Activated T-cell treated with anti-CD3 and anti-CD28 coated beads, Interleukin-2, amount 50 U/mL, for 4 hours (primary cell): ENCODE measurements at regions not wholly inside any gene's neighbourhood (a gene's known extent, or its start where the extent isn't known, plus 50 kb on each side); places are given as distances from the start of the nearest gene placed in this dataset.

ENCODE experiments used
- ATAC-seq, 2 donors: fragments of 200-7000 bp; cut with Tn5 transposase; one replicate each; pipeline ENCODE4 v1.10.0; 2021
- DNase-seq: peaks from one replicate; pipeline ENCODE4 v3.0.0-alpha.2; 2020
- H3K27me3 Mint-ChIP-seq: one replicate; pipeline ENCODE4 v1.8.0; 2021; ENCODE audit warnings: low read depth, mixed read lengths
- H3K36me3 Mint-ChIP-seq: one replicate; pipeline ENCODE4 v1.8.0; 2022; ENCODE audit warnings: mixed read lengths; ENCODE audit not compliant: insufficient read depth
- H3K4me1 Mint-ChIP-seq: one replicate; pipeline ENCODE4 v1.8.0; 2021; ENCODE audit warnings: low read depth, mixed read lengths
- H3K4me3 Mint-ChIP-seq: one replicate; pipeline ENCODE4 v1.8.0; 2021; ENCODE audit warnings: mild to moderate bottlenecking, moderate library complexity, mixed read lengths
- H3K9me3 Mint-ChIP-seq: one replicate; pipeline ENCODE4 v1.8.0; 2021; ENCODE audit warnings: mixed read lengths

DNA sequence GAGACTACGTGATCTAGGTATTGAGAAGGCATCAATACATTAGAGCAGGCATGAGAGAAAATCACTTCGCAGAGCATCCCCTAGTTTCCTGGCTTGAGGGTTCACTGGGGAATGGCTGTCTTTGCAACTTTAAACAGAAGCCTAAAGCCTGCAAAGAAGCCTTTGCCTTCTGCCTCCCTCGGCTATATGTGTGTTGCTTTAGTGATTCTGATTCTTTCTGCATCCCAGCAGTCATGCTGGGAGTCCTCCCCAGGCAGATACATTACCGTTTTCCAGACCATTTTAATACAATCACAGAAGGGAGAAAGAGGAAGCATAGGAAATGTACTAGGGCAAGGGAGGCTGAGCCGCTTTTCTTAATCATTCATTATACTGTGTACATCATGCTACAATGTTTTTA lies 773.2 kb upstream of the LRRC4C start:
- DNase-seq = no peak
- Mint-ChIP-seq H3K36me3 (no peaks in the 10 kb centered on the region), H3K27me3 (no peaks in the 10 kb centered on the region), H3K9me3 (peaks cover 4% of the 10 kb centered on the region), H3K4me3 (no peak overlapping the region), H3K4me1 (no peaks in the 10 kb centered on the region)
- ATAC-seq = no peak

DNA sequence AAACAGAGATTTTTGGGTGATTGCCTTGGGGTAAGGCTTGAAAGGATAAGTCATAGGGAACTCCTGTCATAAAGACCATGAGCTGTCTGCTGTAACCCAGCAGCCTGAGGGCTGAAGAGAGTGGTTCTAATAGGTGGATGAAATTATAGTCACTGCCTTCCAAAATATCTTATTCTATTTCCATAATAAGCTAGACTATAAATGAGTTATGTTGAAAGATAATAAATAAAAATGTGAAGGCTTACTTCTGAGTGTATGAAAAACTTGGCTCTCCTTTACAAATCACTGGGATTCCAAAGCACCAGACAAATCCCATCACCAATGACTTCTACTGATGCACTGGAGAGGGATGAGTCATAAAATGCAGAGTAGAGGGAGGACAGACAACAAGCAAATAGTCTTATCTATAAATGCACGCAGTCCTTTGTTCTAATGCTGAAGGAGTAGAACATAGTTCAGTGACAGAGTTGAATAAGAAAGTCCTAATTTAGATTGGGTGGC lies 775.0 kb upstream of the LRRC4C start:
- Mint-ChIP-seq H3K27me3 (no peaks in the 10 kb centered on the region), H3K36me3 (no peaks in the 10 kb centered on the region), H3K4me3 (no peak overlapping the region), H3K4me1 (no peaks in the 10 kb centered on the region), H3K9me3 (peaks cover 7% of the 10 kb centered on the region)
- DNase-seq (no peak), ATAC-seq (no peak)

DNA sequence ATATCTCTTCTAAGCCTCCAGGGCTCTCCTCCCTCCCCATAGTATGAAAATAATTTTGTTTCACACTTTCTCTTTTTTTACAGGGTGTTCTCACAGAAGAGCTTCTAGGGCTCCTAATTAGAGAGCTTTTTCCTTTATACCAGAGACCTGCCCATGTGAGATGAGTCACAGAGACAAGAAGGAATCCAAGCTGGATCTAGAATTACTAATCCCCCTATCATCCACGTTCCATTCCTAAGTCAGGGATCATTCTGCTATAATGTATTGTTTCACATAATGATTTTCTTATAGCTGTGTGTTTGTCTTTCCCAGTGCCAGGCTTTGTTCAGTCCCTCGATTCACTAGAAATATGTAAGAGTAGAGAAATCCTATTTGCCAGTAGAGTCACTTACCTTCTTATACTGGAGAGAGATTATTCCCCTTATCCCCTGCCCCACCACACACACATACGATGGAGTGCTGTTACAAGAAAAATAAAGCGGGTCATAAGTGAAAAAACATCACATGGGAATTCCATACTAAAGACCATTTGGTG lies 778.3 kb upstream of the LRRC4C start:
- ATAC-seq (no peak), DNase-seq (no peak)
- Mint-ChIP-seq H3K36me3 (no peaks in the 10 kb centered on the region), H3K9me3 (peaks cover 7% of the 10 kb centered on the region), H3K27me3 (no peaks in the 10 kb centered on the region), H3K4me1 (no peaks in the 10 kb centered on the region), H3K4me3 (no peak overlapping the region)

DNA sequence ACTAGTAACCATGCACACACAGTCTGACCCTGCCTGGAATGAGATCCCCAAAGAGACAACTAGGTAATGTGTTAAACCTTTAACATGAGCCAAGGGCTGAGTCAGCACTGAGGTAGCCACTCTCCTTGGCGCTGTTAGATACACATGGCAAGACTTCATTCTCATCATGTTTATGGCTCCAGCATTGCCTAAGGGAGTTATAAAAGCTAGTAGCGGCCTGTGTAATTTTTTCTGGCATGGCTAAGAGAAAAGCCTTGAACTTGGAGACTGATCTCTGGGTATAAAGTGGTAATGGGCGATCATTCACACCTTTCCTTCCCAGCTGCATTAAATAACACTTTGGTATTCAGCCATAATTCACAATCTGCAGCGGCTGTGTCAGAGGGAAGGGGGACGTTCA lies 779.7 kb upstream of the LRRC4C start:
- no peak overlapping the region for H3K4me3 Mint-ChIP-seq
- no peak for ATAC-seq
- H3K9me3 Mint-ChIP-seq = peaks cover 7% of the 10 kb centered on the region
- no peak for DNase-seq
- H3K36me3 Mint-ChIP-seq = no peaks in the 10 kb centered on the region
- no peaks in the 10 kb centered on the region for H3K27me3 Mint-ChIP-seq
- H3K4me1 Mint-ChIP-seq = no peaks in the 10 kb centered on the region

DNA sequence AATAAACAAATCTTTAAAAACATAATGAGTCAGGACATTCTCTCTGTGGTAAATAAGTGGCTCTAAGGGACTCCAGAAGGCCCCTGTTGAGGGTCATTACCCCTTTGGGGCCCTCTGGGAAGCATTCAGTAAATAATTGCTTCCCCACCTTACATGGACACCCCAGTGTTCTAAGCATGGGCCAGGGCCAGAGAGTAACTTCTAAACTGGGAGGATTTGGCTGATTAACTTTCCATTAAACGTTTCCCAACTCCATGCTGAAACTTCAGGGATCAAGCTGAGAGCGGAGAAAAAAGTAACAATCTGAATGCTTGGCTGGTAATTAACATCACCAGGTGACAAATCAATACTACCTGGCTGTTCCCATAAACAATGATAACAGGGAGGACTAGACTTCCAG lies 783.9 kb upstream of the LRRC4C start:
- H3K36me3 Mint-ChIP-seq = no peaks in the 10 kb centered on the region
- DNase-seq (no peak), ATAC-seq (no peak)
- no peaks in the 10 kb centered on the region for H3K27me3 Mint-ChIP-seq
- H3K9me3 Mint-ChIP-seq = peaks cover 6% of the 10 kb centered on the region
- H3K4me1 Mint-ChIP-seq = no peaks in the 10 kb centered on the region
- no peak overlapping the region for H3K4me3 Mint-ChIP-seq

DNA sequence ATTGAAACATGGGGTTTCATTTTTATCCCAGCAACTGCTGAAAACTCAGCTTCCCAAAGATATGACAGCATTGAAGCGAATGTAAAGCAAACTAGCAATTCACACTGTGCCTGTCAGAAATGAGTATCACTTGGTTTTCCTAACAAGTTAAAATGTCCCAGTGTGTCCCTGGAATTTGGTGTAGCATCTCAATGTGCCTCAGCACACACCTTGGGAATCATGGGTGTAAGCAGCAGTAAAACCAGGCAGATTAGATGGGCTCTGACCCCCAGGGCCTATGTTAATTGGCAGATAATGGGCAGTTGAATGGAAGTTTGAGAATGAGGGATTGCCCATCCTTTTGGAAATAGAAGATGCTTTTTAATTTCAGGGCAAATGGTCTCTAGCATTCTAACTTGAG lies 784.9 kb upstream of the LRRC4C start:
- H3K4me1 Mint-ChIP-seq = no peaks in the 10 kb centered on the region
- no peak overlapping the region for H3K4me3 Mint-ChIP-seq
- H3K9me3 Mint-ChIP-seq = peaks cover 3% of the 10 kb centered on the region
- no peaks in the 10 kb centered on the region for H3K36me3 Mint-ChIP-seq
- ATAC-seq = no peak
- DNase-seq = no peak
- H3K27me3 Mint-ChIP-seq = no peaks in the 10 kb centered on the region

DNA sequence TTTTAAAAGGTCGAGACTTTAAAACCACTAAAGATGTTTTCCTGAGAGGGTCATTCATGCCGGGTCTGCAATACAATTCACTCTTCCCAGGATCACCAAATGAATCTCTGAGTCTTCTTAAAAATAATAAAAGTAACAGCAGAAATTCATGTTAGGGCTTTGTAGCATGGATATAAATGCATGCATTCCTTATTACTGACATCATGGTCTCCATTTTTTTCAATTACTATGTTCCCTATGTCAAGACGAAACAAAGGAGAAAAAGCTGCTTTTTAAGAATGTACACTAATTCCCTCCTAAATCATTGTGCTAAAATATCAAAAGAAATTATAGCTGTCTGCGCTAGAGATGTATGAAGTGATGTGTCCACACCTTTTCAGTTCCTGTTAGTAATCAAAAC lies 789.9 kb upstream of the LRRC4C start:
- H3K4me1 Mint-ChIP-seq = no peaks in the 10 kb centered on the region
- ATAC-seq = no peak

DNA sequence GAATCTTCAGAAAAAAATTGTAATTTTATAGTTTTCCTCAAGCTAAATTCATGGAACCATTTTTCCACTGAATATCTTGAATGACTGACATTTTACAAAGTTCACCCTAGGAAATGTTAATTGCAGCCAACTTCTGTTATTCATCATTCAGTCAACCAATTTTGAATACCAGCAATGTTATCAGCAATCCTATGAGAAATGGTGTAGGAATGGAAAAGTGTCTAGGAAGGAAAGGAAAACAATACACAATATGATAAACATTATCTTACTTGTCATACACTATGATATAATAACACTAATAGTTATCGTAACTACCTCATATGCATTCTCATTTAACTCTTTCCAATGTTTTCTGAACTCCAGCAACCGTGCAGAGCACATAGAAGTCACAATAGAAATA lies 790.5 kb upstream of the LRRC4C start:
- Mint-ChIP-seq H3K36me3 (no peaks in the 10 kb centered on the region), H3K4me3 (no peak overlapping the region), H3K4me1 (no peaks in the 10 kb centered on the region), H3K9me3 (peaks cover 4% of the 10 kb centered on the region), H3K27me3 (no peaks in the 10 kb centered on the region)
- ATAC-seq = no peak
- no peak for DNase-seq

More for the DNA sequence above, 789.9 kb upstream of the LRRC4C start:
- Mint-ChIP-seq H3K9me3 (peaks cover 6% of the 10 kb centered on the region), H3K27me3 (no peaks in the 10 kb centered on the region), H3K4me3 (no peak overlapping the region), H3K36me3 (no peaks in the 10 kb centered on the region)
- DNase-seq = no peak

DNA sequence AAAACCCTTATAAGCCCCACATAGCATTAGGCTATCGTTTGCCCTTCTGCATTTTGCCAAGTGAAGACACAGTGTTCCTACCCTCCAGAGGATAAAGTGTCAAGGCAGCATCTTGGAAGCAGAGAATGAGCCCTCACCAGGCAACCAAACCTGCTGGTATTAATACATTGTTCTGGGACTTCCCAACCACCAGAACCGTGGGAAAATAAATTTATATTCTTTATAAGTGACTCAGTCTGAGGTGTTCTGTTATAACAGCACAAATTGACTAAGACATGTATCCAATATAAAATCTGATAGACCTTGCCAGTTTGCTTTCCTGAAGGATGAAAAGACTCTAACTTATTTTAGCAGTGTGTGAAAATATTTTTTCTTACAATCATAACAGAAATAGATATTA lies 792.5 kb upstream of the LRRC4C start:
- no peaks in the 10 kb centered on the region for H3K27me3 Mint-ChIP-seq
- ATAC-seq (no peak), DNase-seq (no peak)
- H3K4me3 Mint-ChIP-seq = no peak overlapping the region
- no peaks in the 10 kb centered on the region for H3K36me3 Mint-ChIP-seq
- peaks cover 9% of the 10 kb centered on the region for H3K9me3 Mint-ChIP-seq
- no peaks in the 10 kb centered on the region for H3K4me1 Mint-ChIP-seq

DNA sequence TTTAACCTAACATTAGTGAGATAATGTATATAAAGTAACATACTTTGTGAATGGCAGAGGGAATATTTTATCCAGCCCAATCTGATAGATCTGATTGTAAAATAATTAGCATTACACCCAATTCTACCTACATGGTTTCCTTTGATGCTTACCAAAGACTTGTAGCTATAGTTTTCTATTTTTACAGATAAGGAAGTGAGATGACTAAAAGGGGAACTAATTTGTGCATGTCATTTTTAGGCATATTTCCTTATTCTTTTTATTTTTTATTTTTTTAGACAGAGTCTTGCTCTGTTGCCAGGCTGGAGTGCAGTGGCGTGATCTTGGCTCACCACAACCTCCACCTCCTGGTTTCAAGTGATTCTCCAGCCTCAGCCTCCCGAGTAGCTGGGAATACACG lies 793.7 kb upstream of the LRRC4C start:
- DNase-seq (no peak), ATAC-seq (no peak)
- Mint-ChIP-seq H3K36me3 (no peaks in the 10 kb centered on the region), H3K9me3 (peaks cover 10% of the 10 kb centered on the region), H3K4me1 (no peaks in the 10 kb centered on the region), H3K4me3 (no peak overlapping the region), H3K27me3 (no peaks in the 10 kb centered on the region)

DNA sequence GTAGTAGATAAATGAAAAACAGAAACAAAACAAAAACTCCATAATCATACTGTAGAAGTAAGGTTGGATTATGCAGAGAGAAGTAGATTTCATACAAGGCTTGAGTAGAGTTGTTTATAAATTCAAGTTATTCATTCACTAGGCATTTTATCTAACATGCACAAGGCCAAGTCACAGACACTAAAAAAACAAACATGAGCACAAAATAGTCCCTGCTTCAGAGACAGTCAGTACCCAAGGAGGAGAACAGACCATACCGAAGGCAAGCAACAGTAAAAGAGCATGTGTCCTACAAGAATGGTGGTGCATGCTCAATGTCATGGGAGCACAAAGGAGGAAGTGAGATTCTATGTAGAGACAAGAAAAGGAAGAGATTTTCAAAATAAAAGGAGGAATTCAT lies 796.5 kb upstream of the LRRC4C start:
- Mint-ChIP-seq H3K9me3 (peaks cover 10% of the 10 kb centered on the region), H3K4me3 (no peak overlapping the region), H3K36me3 (no peaks in the 10 kb centered on the region), H3K27me3 (no peaks in the 10 kb centered on the region), H3K4me1 (no peaks in the 10 kb centered on the region)
- no peak for DNase-seq
- ATAC-seq = no peak

DNA sequence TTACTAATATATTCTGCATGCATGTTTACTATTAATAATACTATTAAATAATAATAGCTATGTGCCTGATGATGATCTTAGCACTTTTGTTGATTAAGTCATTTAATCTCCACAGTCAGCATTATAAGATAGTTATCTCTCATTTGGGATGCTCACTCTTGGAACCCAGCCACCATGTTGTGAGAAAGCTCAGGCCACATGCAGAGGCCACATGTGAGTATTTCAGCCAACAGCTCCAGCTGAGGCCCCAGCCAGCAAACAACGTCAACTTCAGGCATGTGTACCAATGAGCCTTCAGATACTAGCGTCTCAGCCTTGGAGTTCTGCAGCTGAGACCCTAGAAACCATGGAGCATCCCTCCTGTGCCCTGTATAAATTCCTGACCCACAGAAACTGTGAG lies 798.1 kb upstream of the LRRC4C start:
- Mint-ChIP-seq H3K27me3 (no peaks in the 10 kb centered on the region), H3K9me3 (peaks cover 10% of the 10 kb centered on the region), H3K36me3 (no peaks in the 10 kb centered on the region), H3K4me1 (no peaks in the 10 kb centered on the region), H3K4me3 (no peak overlapping the region)
- DNase-seq (no peak), ATAC-seq (no peak)

DNA sequence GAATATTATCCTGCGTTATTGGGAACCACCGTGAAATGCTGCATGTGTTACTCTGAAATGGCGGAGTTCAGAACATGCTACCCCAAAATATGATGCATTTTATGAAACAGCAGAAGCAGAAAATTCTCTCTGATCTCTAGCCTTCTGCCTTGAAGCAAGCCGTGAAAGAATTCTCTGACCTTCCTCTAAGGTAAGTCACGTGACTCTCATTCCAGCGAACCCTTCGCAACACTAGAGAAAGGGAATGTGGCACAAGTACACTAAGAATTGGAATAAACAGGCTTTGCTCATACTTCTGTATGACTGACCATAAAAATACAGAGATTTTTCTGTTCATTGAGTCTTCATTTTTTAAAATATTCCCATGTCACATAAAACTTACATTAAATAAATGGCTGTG lies 805.6 kb upstream of the LRRC4C start:
- H3K4me3 Mint-ChIP-seq = no peak overlapping the region
- no peak for ATAC-seq
- peaks cover 3% of the 10 kb centered on the region for H3K9me3 Mint-ChIP-seq
- no peaks in the 10 kb centered on the region for H3K27me3 Mint-ChIP-seq
- DNase-seq = no peak
- H3K4me1 Mint-ChIP-seq = no peaks in the 10 kb centered on the region
- H3K36me3 Mint-ChIP-seq = no peaks in the 10 kb centered on the region

DNA sequence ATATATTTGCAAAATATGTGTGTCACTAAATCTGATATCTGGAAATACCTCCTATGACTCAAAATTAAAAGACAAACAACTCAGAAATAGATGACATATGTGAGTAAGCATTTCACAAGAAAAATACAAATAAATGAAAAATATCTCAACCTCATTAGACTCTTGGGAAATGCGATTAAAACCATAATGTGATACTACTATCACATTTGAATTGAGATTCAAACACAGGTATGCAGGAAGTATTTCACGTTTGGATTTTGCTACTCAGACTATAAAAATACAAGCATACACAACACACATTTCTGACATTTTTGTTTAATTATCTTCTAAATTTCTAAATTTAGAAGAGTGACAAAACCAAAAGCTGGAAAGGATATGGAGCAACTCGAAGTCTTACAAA lies 811.9 kb upstream of the LRRC4C start:
- ATAC-seq = no peak
- no peak for DNase-seq
- H3K9me3 Mint-ChIP-seq = peaks cover 16% of the 10 kb centered on the region

DNA sequence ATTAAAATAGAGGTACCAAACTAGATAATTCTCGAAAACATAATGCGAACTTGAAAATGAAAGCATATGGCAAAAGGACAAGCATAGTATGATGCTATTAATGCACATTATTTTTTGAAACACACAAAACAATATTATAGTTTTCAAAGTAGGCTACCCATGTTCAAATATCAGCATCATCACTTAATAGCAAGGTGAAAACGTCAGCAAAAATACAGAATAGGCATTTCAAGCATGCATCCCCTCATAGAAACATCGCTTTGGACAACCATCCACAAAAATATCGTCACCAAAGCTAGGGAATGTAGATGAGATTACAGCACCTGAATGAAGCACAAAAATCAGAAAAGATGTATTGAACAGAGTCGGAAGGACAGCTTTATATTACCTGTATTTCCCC lies 814.5 kb upstream of the LRRC4C start:
- DNase-seq = no peak
- Mint-ChIP-seq H3K9me3 (peaks cover 21% of the 10 kb centered on the region), H3K27me3 (no peaks in the 10 kb centered on the region), H3K36me3 (no peaks in the 10 kb centered on the region), H3K4me1 (no peaks in the 10 kb centered on the region), H3K4me3 (no peak overlapping the region)
- no peak for ATAC-seq

More for the DNA sequence above, 811.9 kb upstream of the LRRC4C start:
- Mint-ChIP-seq H3K4me1 (no peaks in the 10 kb centered on the region), H3K36me3 (no peaks in the 10 kb centered on the region), H3K4me3 (no peak overlapping the region), H3K27me3 (no peaks in the 10 kb centered on the region)

DNA sequence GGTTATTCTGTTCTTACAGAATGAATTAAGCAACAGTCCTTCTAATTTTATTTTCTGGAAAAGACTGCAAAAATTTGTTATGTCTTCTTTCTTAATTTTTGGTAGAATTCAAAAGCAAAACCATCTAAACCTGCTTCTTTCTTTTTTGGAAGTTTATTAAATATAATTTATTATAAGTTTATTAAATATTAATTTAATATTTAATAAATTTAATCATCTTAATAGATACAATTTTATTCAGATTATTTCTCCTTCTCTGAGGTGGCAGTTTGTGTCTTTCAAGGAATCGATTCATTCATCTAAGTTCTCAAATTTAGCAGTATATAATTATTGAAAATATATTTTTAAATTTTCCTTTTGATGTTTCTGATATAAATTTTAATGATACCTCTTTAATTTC lies 837.5 kb upstream of the LRRC4C start:
- Mint-ChIP-seq H3K36me3 (no peaks in the 10 kb centered on the region), H3K27me3 (no peaks in the 10 kb centered on the region), H3K4me1 (no peaks in the 10 kb centered on the region), H3K4me3 (no peak overlapping the region), H3K9me3 (peaks cover 20% of the 10 kb centered on the region)
- no peak for DNase-seq
- ATAC-seq = no peak
